Stomach (tissue), 8 donors: ENCODE measurements at regions not wholly inside any gene's neighbourhood (a gene's known extent, or its start where the extent isn't known, plus 50 kb on each side); places are given as distances from the start of the nearest gene placed in this dataset.
A peak's percentile ranks its signal among the peaks of the same experiment; 100 is the strongest.

Source experiments
- DNase-seq, 2 donors: peaks; one replicate each; pipeline versions ENCODE4 v3.0.0 to v3.0.0-alpha.2; 2013 to 2019
- H3K27ac ChIP-seq, 5 donors: fragments of 200-600 bp in 4 of 5; sonication (generic) in 4 of 5; one replicate each; pipeline ENCODE4 v1.5.1; 2013 to 2019; ENCODE audit warnings: mild to moderate bottlenecking in 1 of 5, moderate library complexity in 1 of 5
- H3K27me3 ChIP-seq, 3 donors: fragments of 200-600 bp; sonication (generic); one replicate each; pipeline ENCODE4 v1.5.1; 2017 to 2019; ENCODE audit warnings: mixed run types in 1 of 3
- H3K36me3 ChIP-seq, 4 donors: fragments of 200-600 bp; sonication (generic); 1 replicate in 3 of 4; 2 replicates in 1 of 4; pipeline ENCODE4 v1.5.1; 2016 to 2019
- H3K4me1 ChIP-seq, 4 donors: fragments of 200-600 bp; sonication (generic); one replicate each; pipeline ENCODE4 v1.5.1; 2016 to 2019
- H3K4me3 ChIP-seq, 4 donors: fragments of 200-600 bp; sonication (generic) in 3 of 4; one replicate each; pipeline ENCODE4 v1.5.1; 2016 to 2019; ENCODE audit warnings: mild to moderate bottlenecking in 1 of 4
- H3K9me3 ChIP-seq, 4 donors: fragments of 200-600 bp; sonication (generic); one replicate each; pipeline ENCODE4 v1.5.1; 2016 to 2019
- EP300 ChIP-seq: sonication (generic); formaldehyde crosslinking; IDR thresholded peaks from one replicate; pipeline ENCODE4 v1.6.1; 2017; ENCODE audit warnings: antibody characterized with exemption
- POLR2A ChIP-seq, 4 donors: fragments of 450-650 bp; IDR thresholded peaks; one replicate each; pipeline ENCODE4 v1.6.1; 2016; ENCODE audit warnings: antibody characterized with exemption in 4 of 4, control low read depth in 2 of 4, mild to moderate bottlenecking in 1 of 4, moderate library complexity in 1 of 4
- POLR2AphosphoS5 ChIP-seq, 3 donors: sonication (generic); formaldehyde crosslinking; IDR thresholded peaks; one replicate each; pipeline ENCODE4 v1.6.1; 2016; ENCODE audit warnings: antibody characterized with exemption in 3 of 3
- WGBS, 5 donors: extraction: QIAGEN DNeasy Blood & Tissue Kit in 3 of 5; methylation state at CpG; one replicate each; pipeline versions ENCODE4 v1.1.5 to v1.1.7; 2013 to 2018; 5-methylcytosine and 5-hydroxymethylcytosine counted together
- intact Hi-C: fragments of 100-400 bp; cut with DNase I; formaldehyde crosslinking; loops from one replicate; pipeline ENCODE4 v1.15.1; 2023; ENCODE audit warnings: low total_unique reads
- TF ChIP-seq, protein P1 (sequence below), 7 experiments: fragments of 450-650 bp in 4 of 7; fragments of 200-600 bp in 3 of 7; sonication (generic) in 3 of 7; IDR thresholded peaks; one replicate each; pipeline ENCODE4 v1.5.1; 2016 to 2019; ENCODE audit warnings: antibody characterized with exemption in 7 of 7, control low read depth in 2 of 7, mild to moderate bottlenecking in 1 of 7
- donor health status: healthy with polysubstance abuse.
- donor health status: Bipolar disorder and iron deficiency.
- donor health status: healthy.

DNA sequence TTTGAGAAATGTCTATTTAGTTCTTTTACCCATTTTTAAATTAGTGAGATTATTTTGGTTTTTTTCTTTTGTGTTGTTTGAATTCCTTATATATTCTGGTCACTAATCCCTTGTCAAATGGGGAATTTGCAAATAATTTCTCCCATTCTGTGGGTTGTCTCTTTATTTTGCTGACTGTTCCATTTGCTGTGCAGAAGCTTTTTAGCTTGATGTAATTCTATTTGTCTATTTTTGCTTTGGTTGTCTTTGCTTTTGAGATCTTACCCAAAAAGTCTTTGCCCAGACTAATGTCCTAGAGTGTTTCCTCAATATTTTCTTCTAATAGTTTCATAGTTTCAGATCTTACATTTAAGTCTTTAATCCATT is 472.9 kb downstream of the TBL1XR1 start:
- Histone ChIP-seq H3K9me3 (no peaks in the 10 kb centered on the region), H3K27ac (no peak overlapping the region), H3K4me3 (no peak overlapping the region), H3K4me1 (no peaks in the 10 kb centered on the region), H3K27me3 (no peaks in the 10 kb centered on the region), H3K36me3 (no peaks in the 10 kb centered on the region)
- no peak for DNase-seq
- TF ChIP-seq, protein P1, sequence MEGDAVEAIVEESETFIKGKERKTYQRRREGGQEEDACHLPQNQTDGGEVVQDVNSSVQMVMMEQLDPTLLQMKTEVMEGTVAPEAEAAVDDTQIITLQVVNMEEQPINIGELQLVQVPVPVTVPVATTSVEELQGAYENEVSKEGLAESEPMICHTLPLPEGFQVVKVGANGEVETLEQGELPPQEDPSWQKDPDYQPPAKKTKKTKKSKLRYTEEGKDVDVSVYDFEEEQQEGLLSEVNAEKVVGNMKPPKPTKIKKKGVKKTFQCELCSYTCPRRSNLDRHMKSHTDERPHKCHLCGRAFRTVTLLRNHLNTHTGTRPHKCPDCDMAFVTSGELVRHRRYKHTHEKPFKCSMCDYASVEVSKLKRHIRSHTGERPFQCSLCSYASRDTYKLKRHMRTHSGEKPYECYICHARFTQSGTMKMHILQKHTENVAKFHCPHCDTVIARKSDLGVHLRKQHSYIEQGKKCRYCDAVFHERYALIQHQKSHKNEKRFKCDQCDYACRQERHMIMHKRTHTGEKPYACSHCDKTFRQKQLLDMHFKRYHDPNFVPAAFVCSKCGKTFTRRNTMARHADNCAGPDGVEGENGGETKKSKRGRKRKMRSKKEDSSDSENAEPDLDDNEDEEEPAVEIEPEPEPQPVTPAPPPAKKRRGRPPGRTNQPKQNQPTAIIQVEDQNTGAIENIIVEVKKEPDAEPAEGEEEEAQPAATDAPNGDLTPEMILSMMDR (IDR thresholded peaks at IDR 0.05) = no peak
- TF ChIP-seq POLR2A (IDR thresholded peaks at IDR 0.05) (no peak), POLR2AphosphoS5 (IDR thresholded peaks at IDR 0.05) (no peak), EP300 (no peak)
- intact Hi-C loops = no loop called here

DNA sequence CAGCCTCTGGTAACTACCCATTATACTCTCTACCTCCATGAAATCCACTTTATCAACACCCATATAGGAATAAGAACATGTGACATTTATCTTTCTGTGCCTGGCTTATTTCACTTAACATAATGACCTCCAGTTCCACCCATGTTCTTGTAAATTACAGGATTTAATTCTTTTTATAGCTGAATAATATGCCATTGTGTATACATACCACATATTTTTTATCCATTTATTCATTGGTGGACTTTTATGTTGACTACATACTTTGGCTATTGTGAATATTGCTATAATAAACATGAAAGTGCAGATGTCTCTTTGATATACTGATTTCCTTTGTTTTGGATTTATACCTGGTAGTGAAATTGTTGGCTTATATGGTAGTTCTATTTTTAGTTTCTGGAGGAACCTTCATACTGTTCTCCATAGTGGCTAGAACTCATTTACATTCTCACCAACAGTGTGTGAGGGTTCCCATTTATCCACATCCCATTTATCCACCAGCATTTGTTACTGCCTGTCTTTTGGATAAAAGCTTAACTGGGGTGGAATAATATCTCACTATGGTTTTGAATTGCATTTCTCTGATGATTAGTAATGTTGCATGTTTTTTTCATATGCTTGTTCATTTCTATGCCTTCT is 473.4 kb downstream of the TBL1XR1 start:
- H3K9me3 ChIP-seq = no peaks in the 10 kb centered on the region
- H3K4me3 ChIP-seq = no peak overlapping the region
- DNase-seq = no peak
- H3K27ac ChIP-seq = no peak overlapping the region
- H3K27me3 ChIP-seq = no peaks in the 10 kb centered on the region
- TF ChIP-seq POLR2AphosphoS5 (IDR thresholded peaks at IDR 0.05) (no peak), EP300 (no peak), POLR2A (IDR thresholded peaks at IDR 0.05) (no peak)
- TF ChIP-seq, protein P1 (IDR thresholded peaks at IDR 0.05) = no peak
- no peaks in the 10 kb centered on the region for H3K4me1 ChIP-seq
- no peaks in the 10 kb centered on the region for H3K36me3 ChIP-seq
- intact Hi-C loops = no loop called here

DNA sequence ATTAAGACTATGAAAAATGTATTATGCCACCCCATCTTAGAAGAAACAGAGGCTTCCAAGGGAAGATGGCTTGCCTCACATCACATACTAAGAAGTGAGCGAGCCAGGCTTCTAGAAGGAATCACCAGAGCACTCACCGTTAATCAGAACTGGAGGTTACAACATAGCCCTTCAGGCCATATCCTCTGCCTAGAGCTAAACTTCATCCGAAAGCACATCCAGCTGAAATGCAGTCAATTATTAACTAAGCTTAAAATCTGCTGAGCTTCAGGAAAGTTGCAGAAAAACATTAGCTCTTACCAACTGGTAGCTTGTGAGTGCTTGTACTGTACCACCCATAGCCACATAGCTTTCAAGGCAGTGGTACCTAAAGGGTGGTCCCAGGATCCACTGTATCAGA is 483.2 kb downstream of the TBL1XR1 start:
- no peaks in the 10 kb centered on the region for H3K36me3 ChIP-seq
- peak in 1 of 2 donors; percentile 13 for DNase-seq
- 53 to 66% (median 62%) methylated on average over 3 of the region's 3 CpGs for WGBS, 5 donors
- H3K27ac ChIP-seq = no peak overlapping the region
- H3K9me3 ChIP-seq = no peaks in the 10 kb centered on the region
- no peaks in the 10 kb centered on the region for H3K4me1 ChIP-seq
- no peaks in the 10 kb centered on the region for H3K27me3 ChIP-seq
- TF ChIP-seq, protein P1 (IDR thresholded peaks at IDR 0.05) = no peak
- TF ChIP-seq POLR2A (IDR thresholded peaks at IDR 0.05) = no peak
- no peak for TF ChIP-seq POLR2AphosphoS5 (IDR thresholded peaks at IDR 0.05)
- TF ChIP-seq EP300 = no peak
- intact Hi-C loops = no loop called here
- H3K4me3 ChIP-seq = no peak overlapping the region

DNA sequence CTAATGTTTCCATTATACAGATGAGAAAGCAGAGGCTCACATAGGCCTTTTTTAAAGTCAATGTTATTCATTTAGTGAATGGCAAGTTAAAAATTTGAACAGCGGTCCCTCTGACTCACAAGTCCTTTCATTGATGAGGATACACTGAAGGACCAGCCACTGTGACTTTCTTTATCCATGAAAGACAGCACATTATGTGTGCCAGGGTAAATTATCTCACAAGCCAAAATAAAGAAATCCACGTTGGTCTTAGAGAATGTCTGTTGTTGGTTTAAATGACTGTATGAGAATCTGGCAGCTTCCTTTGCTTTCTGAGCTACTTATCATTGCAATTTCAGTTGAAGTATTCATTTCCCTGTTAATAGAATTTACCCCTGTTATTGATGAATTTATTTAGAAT is 485.1 kb downstream of the TBL1XR1 start:
- no peak overlapping the region for H3K27ac ChIP-seq
- H3K4me3 ChIP-seq = no peak overlapping the region
- H3K36me3 ChIP-seq = no peaks in the 10 kb centered on the region
- intact Hi-C loops = no loop called here
- 51 to 67% (median 55%) methylated on average over 2 of the region's 2 CpGs for WGBS, 5 donors
- H3K27me3 ChIP-seq = no peaks in the 10 kb centered on the region
- no peak for DNase-seq
- H3K9me3 ChIP-seq = no peaks in the 10 kb centered on the region
- TF ChIP-seq EP300 (no peak), POLR2AphosphoS5 (IDR thresholded peaks at IDR 0.05) (no peak), POLR2A (IDR thresholded peaks at IDR 0.05) (no peak)
- H3K4me1 ChIP-seq = no peaks in the 10 kb centered on the region

DNA sequence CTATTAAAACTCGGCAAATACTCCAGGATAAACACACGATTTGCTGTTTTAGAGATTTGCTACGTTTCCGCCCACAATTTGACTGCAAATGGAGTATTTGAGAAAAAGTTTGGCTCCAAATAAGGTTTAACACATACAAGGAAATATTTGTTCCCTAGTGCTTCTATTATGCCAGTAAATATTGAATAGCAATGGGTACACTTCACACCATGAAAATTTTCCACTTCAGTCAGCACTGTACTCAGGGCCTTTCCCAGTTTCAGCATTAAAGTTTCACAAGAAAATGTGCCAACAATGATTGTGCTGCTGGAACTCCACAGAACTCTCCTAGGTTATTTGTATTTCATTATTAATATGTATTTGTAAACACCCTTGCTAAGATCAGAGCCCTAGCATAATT is 498.0 kb downstream of the TBL1XR1 start:
- Histone ChIP-seq H3K27me3 (no peaks in the 10 kb centered on the region), H3K4me1 (no peaks in the 10 kb centered on the region), H3K9me3 (no peaks in the 10 kb centered on the region), H3K36me3 (no peaks in the 10 kb centered on the region), H3K4me3 (no peak overlapping the region), H3K27ac (no peak overlapping the region)
- WGBS, 5 donors = 43 to 64% (median 62%) methylated on average over 4 of the region's 4 CpGs
- intact Hi-C loops = no loop called here
- TF ChIP-seq, protein P1 (IDR thresholded peaks at IDR 0.05) = no peak
- TF ChIP-seq POLR2AphosphoS5 (IDR thresholded peaks at IDR 0.05) = no peak
- TF ChIP-seq EP300 = no peak
- DNase-seq = no peak
